ENCODE measurements at regions not wholly inside any gene's neighbourhood (a gene's known extent, or its start where the extent isn't known, plus 50 kb on each side); places are given as distances from the start of the nearest gene placed in this dataset.

GRCh38 chr5:111655169-111655924 is 101.6 kb downstream of the NREP start:
- no peak overlapping the region for H2AFZ ChIP-seq (ENCODE audit: low read depth)
- WGBS (ENCODE audit: low lambda C conversion rate), result 20% methylated on average over 2 of the region's 2 CpGs
- H3K36me3 ChIP-seq (replicated peaks in 1 of 2; ENCODE audit: control insufficient read depth in 1 of 2, insufficient read depth in 2 of 2, low read length in 1 of 2), result no peaks in the 10 kb centered on the region
- no peaks in the 10 kb centered on the region; a peak in 1 of 4 replicates for H3K4me1 ChIP-seq (ENCODE audit: control insufficient read depth in 1 of 2, insufficient read depth in 2 of 2, low read depth in 1 of 2, low read length in 1 of 2)
- H3K27ac ChIP-seq (ENCODE audit: low read depth in 2 of 2, low read length in 1 of 2), result no peak overlapping the region
- no peak overlapping the region for H3K9ac ChIP-seq
- H3K9me2 ChIP-seq, result 0 out of 2 replicates have a peak, but pooled peaks cover 4% of the 10 kb centered on the region
- POLR2A ChIA-PET, result no interaction called here
- H3K27me3 ChIP-seq (ENCODE audit: insufficient read depth), result no peaks in the 10 kb centered on the region
- no peaks in the 10 kb centered on the region for H4K20me1 ChIP-seq (ENCODE audit: insufficient read depth)
- H3K4me2 ChIP-seq, result no peak overlapping the region
- no peaks in the 10 kb centered on the region for H3K9me3 ChIP-seq
- no peaks in the 10 kb centered on the region for H3F3A ChIP-seq (replicated peaks; ENCODE audit: insufficient read depth)
- TF ChIP-seq ELF1 (IDR thresholded peaks at IDR 0.05) (no peak), YY1 (IDR thresholded peaks at IDR 0.05; ENCODE audit: low read depth) (no peak), PBX3 (IDR thresholded peaks at IDR 0.05) (no peak), NRF1 (IDR thresholded peaks at IDR 0.05; ENCODE audit: low read depth, low read length) (no peak), RFX5 (IDR thresholded peaks at IDR 0.05; ENCODE audit: low read length) (no peak), POLR2AphosphoS5 (IDR thresholded peaks at IDR 0.05; ENCODE audit: low read depth, low read length) (no peak), MEF2A (IDR thresholded peaks at IDR 0.05; ENCODE audit: borderline replicate concordance, low read depth) (no peak), CTCF (IDR thresholded peaks at IDR 0.05) (no peak), MAX (IDR thresholded peaks at IDR 0.05; ENCODE audit: low read depth) (no peak), FOXM1 (IDR thresholded peaks at IDR 0.05; ENCODE audit: low read depth) (no peak), USF2 (IDR thresholded peaks at IDR 0.05; ENCODE audit: borderline replicate concordance, low read depth, low read length) (no peak), TCF12 (IDR thresholded peaks at IDR 0.05) (no peak), FOXJ3 (CRISPR knock-in tag; IDR thresholded peaks at IDR 0.05) (no peak), EZH2phosphoT487 (IDR thresholded peaks at IDR 0.05; ENCODE audit: borderline replicate concordance, low read depth) (no peak), JUND (IDR thresholded peaks at IDR 0.05) (no peak), GABPA (IDR thresholded peaks at IDR 0.05; ENCODE audit: low read depth) (no peak)
- no peak overlapping the region for H3K4me3 ChIP-seq (ENCODE audit: low read depth in 2 of 2, low read length in 1 of 2)
- no peak for DNase-seq
- no peaks in the 10 kb centered on the region for H3K79me2 ChIP-seq (ENCODE audit: insufficient read depth)
- CTCF ChIA-PET, result interaction anchor here (1.3 kb wide), 1 partner anchor 35 kb away, joined by 3 read pairs; no protein-coding TSS in a partner anchor
